Neural cell (in vitro differentiated cells): ENCODE measurements at regions not wholly inside any gene's neighbourhood (a gene's known extent, or its start where the extent isn't known, plus 50 kb on each side); places are given as distances from the start of the nearest gene placed in this dataset.

Experiments used
- CTCF ChIP-seq: fragments of 450-650 bp; IDR thresholded peaks from 2 replicates; pipeline ENCODE4 v1.5.1; 2014; ENCODE audit warnings: antibody characterized with exemption, mild to moderate bottlenecking, moderate library complexity; ENCODE audit not compliant: poor library complexity, severe bottlenecking
- EP300 ChIP-seq: fragments of 450-650 bp; conservative IDR thresholded peaks from 2 replicates; pipeline ENCODE4 v1.6.1; 2014; ENCODE audit warnings: antibody characterized with exemption, mild to moderate bottlenecking, moderate library complexity; ENCODE audit not compliant: poor library complexity, severe bottlenecking
- EZH2 ChIP-seq: fragments of 200-600, 300-800 bp; shearing (Covaris generic), sonication (generic); IDR thresholded peaks from 2 replicates; pipeline ENCODE4 v1.6.1; 2014; ENCODE audit warnings: antibody characterized with exemption, low read length, borderline replicate concordance, mild to moderate bottlenecking; ENCODE audit not compliant: insufficient read depth, poor library complexity, severe bottlenecking
- MXI1 ChIP-seq: fragments of 450-650 bp; conservative IDR thresholded peaks from 2 replicates; pipeline ENCODE4 v1.6.1; 2014; ENCODE audit warnings: antibody characterized with exemption, mild to moderate bottlenecking; ENCODE audit not compliant: poor library complexity, severe bottlenecking
- POLR2AphosphoS5 ChIP-seq: IDR thresholded peaks from 2 replicates; pipeline ENCODE4 v1.6.1; 2012
- RAD21 ChIP-seq: fragments of 450-650 bp; conservative IDR thresholded peaks from 2 replicates; pipeline ENCODE4 v1.6.1; 2014; ENCODE audit warnings: antibody characterized with exemption, mild to moderate bottlenecking, moderate library complexity
- SMC3 ChIP-seq: fragments of 450-650 bp; conservative IDR thresholded peaks from 2 replicates; pipeline ENCODE4 v1.6.1; 2014; ENCODE audit warnings: antibody characterized with exemption, mild to moderate bottlenecking, moderate library complexity; ENCODE audit not compliant: poor library complexity
- TAF1 ChIP-seq: IDR thresholded peaks from 2 replicates; pipeline ENCODE4 v1.6.1; 2012; ENCODE audit warnings: low read depth

GRCh38 chr7:18213652-18214051 is 186.0 kb upstream of the PRPS1L1 start:
- no peak for TF ChIP-seq CTCF
- TF ChIP-seq EZH2 = no peak
- TF ChIP-seq RAD21 = no peak
- no peak for TF ChIP-seq POLR2AphosphoS5
- no peak for TF ChIP-seq MXI1
- no peak for TF ChIP-seq TAF1
- TF ChIP-seq EP300 = no peak
- no peak for TF ChIP-seq SMC3
